Activated T-cell treated with anti-CD3 and anti-CD28 coated beads, Interleukin-2, amount 50 U/mL, for 4 hours (primary cell): ENCODE measurements at regions not wholly inside any gene's neighbourhood (a gene's known extent, or its start where the extent isn't known, plus 50 kb on each side); places are given as distances from the start of the nearest gene placed in this dataset.
"Not testable (repeated sequence)": the region's sequence is repeated elsewhere in the genome, so short reads cannot be mapped to it uniquely, and the experiment has no call there.

Experiments used
- ATAC-seq, 2 donors: fragments of 200-7000 bp; cut with Tn5 transposase; one replicate each; pipeline ENCODE4 v1.10.0; 2021
- DNase-seq: peaks from one replicate; pipeline ENCODE4 v3.0.0-alpha.2; 2020
- H3K27me3 Mint-ChIP-seq: one replicate; pipeline ENCODE4 v1.8.0; 2021; ENCODE audit warnings: low read depth, mixed read lengths
- H3K36me3 Mint-ChIP-seq: one replicate; pipeline ENCODE4 v1.8.0; 2022; ENCODE audit warnings: mixed read lengths; ENCODE audit not compliant: insufficient read depth
- H3K4me1 Mint-ChIP-seq: one replicate; pipeline ENCODE4 v1.8.0; 2021; ENCODE audit warnings: low read depth, mixed read lengths
- H3K4me3 Mint-ChIP-seq: one replicate; pipeline ENCODE4 v1.8.0; 2021; ENCODE audit warnings: mild to moderate bottlenecking, moderate library complexity, mixed read lengths
- H3K9me3 Mint-ChIP-seq: one replicate; pipeline ENCODE4 v1.8.0; 2021; ENCODE audit warnings: mixed read lengths

- not testable (repeated sequence) for ATAC-seq, H3K4me1 Mint-ChIP-seq, H3K9me3 Mint-ChIP-seq, H3K36me3 Mint-ChIP-seq, H3K27me3 Mint-ChIP-seq, H3K4me3 Mint-ChIP-seq, DNase-seq
Measured at GRCh38 chrX:31014474-31014873, 57.4 kb downstream of the FTHL17 start.

GRCh38 chrX:31012509-31013025, 59.3 kb downstream of the FTHL17 start:
- Mint-ChIP-seq H3K27me3 (no peaks in the 10 kb centered on the region), H3K36me3 (no peaks in the 10 kb centered on the region), H3K4me3 (no peak overlapping the region), H3K4me1 (no peaks in the 10 kb centered on the region), H3K9me3 (peaks cover 6% of the 10 kb centered on the region)
- DNase-seq (no peak), ATAC-seq (no peak)

- H3K4me3 Mint-ChIP-seq = no peak overlapping the region
- H3K36me3 Mint-ChIP-seq = no peaks in the 10 kb centered on the region
- no peaks in the 10 kb centered on the region for H3K4me1 Mint-ChIP-seq
- ATAC-seq (no peak), DNase-seq (no peak)
- no peaks in the 10 kb centered on the region for H3K27me3 Mint-ChIP-seq
- H3K9me3 Mint-ChIP-seq = no peaks in the 10 kb centered on the region
Measured at GRCh38 chrX:31007321-31007720, 64.5 kb downstream of the FTHL17 start.

GRCh38 chrX:31006027-31006426, 65.8 kb downstream of the FTHL17 start:
- Mint-ChIP-seq H3K27me3 (no peaks in the 10 kb centered on the region), H3K36me3 (no peaks in the 10 kb centered on the region), H3K4me3 (no peak overlapping the region), H3K9me3 (no peaks in the 10 kb centered on the region), H3K4me1 (no peaks in the 10 kb centered on the region)
- DNase-seq (no peak), ATAC-seq (no peak)

GRCh38 chrX:30997411-30997810, 74.4 kb downstream of the FTHL17 start:
- no peaks in the 10 kb centered on the region for H3K9me3 Mint-ChIP-seq

GRCh38 chrX:30995705-30996104, 76.1 kb downstream of the FTHL17 start:
- Mint-ChIP-seq H3K9me3 (no peaks in the 10 kb centered on the region), H3K4me1 (peaks cover 2% of the 10 kb centered on the region), H3K27me3 (no peaks in the 10 kb centered on the region), H3K36me3 (no peaks in the 10 kb centered on the region), H3K4me3 (no peak overlapping the region)
- ATAC-seq (no peak), DNase-seq (no peak)

More at GRCh38 chrX:30997411-30997810, 74.4 kb downstream of the FTHL17 start:
- Mint-ChIP-seq H3K36me3 (no peaks in the 10 kb centered on the region), H3K4me3 (no peak overlapping the region), H3K4me1 (peaks cover 2% of the 10 kb centered on the region), H3K27me3 (peaks cover 1% of the 10 kb centered on the region)
- ATAC-seq (no peak), DNase-seq (no peak)

- H3K4me3 Mint-ChIP-seq = no peak overlapping the region
- DNase-seq (no peak), ATAC-seq (no peak)
- H3K9me3 Mint-ChIP-seq = no peaks in the 10 kb centered on the region
- peaks cover 2% of the 10 kb centered on the region for H3K4me1 Mint-ChIP-seq
- H3K36me3 Mint-ChIP-seq = no peaks in the 10 kb centered on the region
- no peaks in the 10 kb centered on the region for H3K27me3 Mint-ChIP-seq
Measured at GRCh38 chrX:30995060-30995700, 76.7 kb downstream of the FTHL17 start.

GRCh38 chrX:30994018-30994417, 77.8 kb downstream of the FTHL17 start:
- H3K9me3 Mint-ChIP-seq, H3K36me3 Mint-ChIP-seq, H3K4me1 Mint-ChIP-seq, H3K27me3 Mint-ChIP-seq, ATAC-seq, H3K4me3 Mint-ChIP-seq, DNase-seq: not testable (repeated sequence)

- H3K9me3 Mint-ChIP-seq = no peaks in the 10 kb centered on the region
- no peak for DNase-seq
- H3K27me3 Mint-ChIP-seq = no peaks in the 10 kb centered on the region
- ATAC-seq = no peak
- peaks cover 2% of the 10 kb centered on the region for H3K4me1 Mint-ChIP-seq
- H3K4me3 Mint-ChIP-seq = no peak overlapping the region
- H3K36me3 Mint-ChIP-seq = no peaks in the 10 kb centered on the region
Measured at GRCh38 chrX:30992381-30992904, 79.4 kb downstream of the FTHL17 start.

- DNase-seq = no peak
- H3K36me3 Mint-ChIP-seq = no peaks in the 10 kb centered on the region
- no peaks in the 10 kb centered on the region for H3K27me3 Mint-ChIP-seq
- ATAC-seq = no peak
- no peaks in the 10 kb centered on the region for H3K4me1 Mint-ChIP-seq
- H3K9me3 Mint-ChIP-seq = no peaks in the 10 kb centered on the region
- H3K4me3 Mint-ChIP-seq = no peak overlapping the region
Measured at GRCh38 chrX:30990361-30990760, 81.5 kb downstream of the FTHL17 start.

GRCh38 chrX:30982467-30982866, 89.4 kb downstream of the FTHL17 start:
- H3K36me3 Mint-ChIP-seq = no peaks in the 10 kb centered on the region
- no peaks in the 10 kb centered on the region for H3K9me3 Mint-ChIP-seq
- peaks cover 2% of the 10 kb centered on the region for H3K27me3 Mint-ChIP-seq
- H3K4me1 Mint-ChIP-seq = no peaks in the 10 kb centered on the region
- DNase-seq (no peak), ATAC-seq (no peak)
- no peak overlapping the region for H3K4me3 Mint-ChIP-seq

- no peaks in the 10 kb centered on the region for H3K9me3 Mint-ChIP-seq
- no peaks in the 10 kb centered on the region for H3K4me1 Mint-ChIP-seq
- no peak for DNase-seq
- H3K27me3 Mint-ChIP-seq = peaks cover 2% of the 10 kb centered on the region
- no peak for ATAC-seq
- H3K4me3 Mint-ChIP-seq = no peak overlapping the region
- no peaks in the 10 kb centered on the region for H3K36me3 Mint-ChIP-seq
Measured at GRCh38 chrX:30981968-30982367, 89.9 kb downstream of the FTHL17 start.

GRCh38 chrX:30979271-30979670, 90.2 kb upstream of the TAB3 start:
- no peaks in the 10 kb centered on the region for H3K36me3 Mint-ChIP-seq

GRCh38 chrX:30975467-30975866, 86.4 kb upstream of the TAB3 start:
- H3K9me3 Mint-ChIP-seq = no peaks in the 10 kb centered on the region
- H3K27me3 Mint-ChIP-seq = peaks cover 2% of the 10 kb centered on the region
- no peaks in the 10 kb centered on the region for H3K36me3 Mint-ChIP-seq
- ATAC-seq (no peak), DNase-seq (no peak)
- no peak overlapping the region for H3K4me3 Mint-ChIP-seq
- peaks cover 13% of the 10 kb centered on the region for H3K4me1 Mint-ChIP-seq

More at GRCh38 chrX:30979271-30979670, 90.2 kb upstream of the TAB3 start:
- H3K9me3 Mint-ChIP-seq = no peaks in the 10 kb centered on the region
- H3K4me1 Mint-ChIP-seq = peaks cover 3% of the 10 kb centered on the region
- H3K4me3 Mint-ChIP-seq = no peak overlapping the region
- H3K27me3 Mint-ChIP-seq = peaks cover 2% of the 10 kb centered on the region
- DNase-seq (no peak), ATAC-seq (no peak)

GRCh38 chrX:30973784-30974427, 84.9 kb upstream of the TAB3 start:
- H3K4me1 Mint-ChIP-seq = peaks cover 13% of the 10 kb centered on the region
- DNase-seq = no peak
- peaks cover 2% of the 10 kb centered on the region for H3K27me3 Mint-ChIP-seq
- ATAC-seq = no peak
- no peaks in the 10 kb centered on the region for H3K36me3 Mint-ChIP-seq
- no peaks in the 10 kb centered on the region for H3K9me3 Mint-ChIP-seq
- no peak overlapping the region for H3K4me3 Mint-ChIP-seq
